ENCODE measurements at regions not wholly inside any gene's neighbourhood (a gene's known extent, or its start where the extent isn't known, plus 50 kb on each side); places are given as distances from the start of the nearest gene placed in this dataset.

DNA sequence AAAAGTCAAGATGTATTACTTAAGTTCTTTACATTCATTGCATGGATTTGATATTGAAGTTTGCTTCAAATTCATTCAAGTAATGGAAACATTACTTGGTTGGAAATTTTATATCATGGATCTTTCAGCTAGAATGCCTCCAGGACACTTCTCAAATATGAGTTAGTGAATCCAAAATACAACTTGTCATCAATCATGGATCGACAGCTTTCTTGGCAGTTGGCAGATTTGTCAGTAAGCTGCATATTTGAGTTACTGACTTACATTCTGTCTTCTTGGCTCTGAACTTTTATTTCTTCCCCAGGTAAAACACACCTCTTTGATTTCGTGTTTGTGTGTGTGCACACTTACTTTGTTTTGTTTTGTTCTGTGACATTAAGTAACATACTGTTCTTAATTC lies 1171.1 kb downstream of the TAF11L14 start:
- Mint-ChIP-seq H3K27me3 (ENCODE audit: unreplicated experiment) (no peaks in the 10 kb centered on the region), H3K36me3 (ENCODE audit: insufficient read depth, unreplicated experiment) (no peaks in the 10 kb centered on the region), H3K27ac (ENCODE audit: unreplicated experiment) (no peak overlapping the region), H3K4me3 (ENCODE audit: low read depth, unreplicated experiment) (no peak overlapping the region), H3K9me3 (ENCODE audit: low read depth, unreplicated experiment) (peaks cover 2% of the 10 kb centered on the region), H3K4me1 (ENCODE audit: low read depth, unreplicated experiment) (peaks cover 10% of the 10 kb centered on the region)
- BruUV-seq (replicated peaks) = no TSS peak
- TF ChIP-seq, protein P1, sequence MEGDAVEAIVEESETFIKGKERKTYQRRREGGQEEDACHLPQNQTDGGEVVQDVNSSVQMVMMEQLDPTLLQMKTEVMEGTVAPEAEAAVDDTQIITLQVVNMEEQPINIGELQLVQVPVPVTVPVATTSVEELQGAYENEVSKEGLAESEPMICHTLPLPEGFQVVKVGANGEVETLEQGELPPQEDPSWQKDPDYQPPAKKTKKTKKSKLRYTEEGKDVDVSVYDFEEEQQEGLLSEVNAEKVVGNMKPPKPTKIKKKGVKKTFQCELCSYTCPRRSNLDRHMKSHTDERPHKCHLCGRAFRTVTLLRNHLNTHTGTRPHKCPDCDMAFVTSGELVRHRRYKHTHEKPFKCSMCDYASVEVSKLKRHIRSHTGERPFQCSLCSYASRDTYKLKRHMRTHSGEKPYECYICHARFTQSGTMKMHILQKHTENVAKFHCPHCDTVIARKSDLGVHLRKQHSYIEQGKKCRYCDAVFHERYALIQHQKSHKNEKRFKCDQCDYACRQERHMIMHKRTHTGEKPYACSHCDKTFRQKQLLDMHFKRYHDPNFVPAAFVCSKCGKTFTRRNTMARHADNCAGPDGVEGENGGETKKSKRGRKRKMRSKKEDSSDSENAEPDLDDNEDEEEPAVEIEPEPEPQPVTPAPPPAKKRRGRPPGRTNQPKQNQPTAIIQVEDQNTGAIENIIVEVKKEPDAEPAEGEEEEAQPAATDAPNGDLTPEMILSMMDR (IDR thresholded peaks at IDR 0.05; ENCODE audit: unreplicated experiment) = no peak
- no peak for DNase-seq
- intact Hi-C loops (cut with micrococcal nuclease; ENCODE audit: unreplicated experiment) = no loop called here
- CTCF ChIA-PET = no interaction called here

DNA sequence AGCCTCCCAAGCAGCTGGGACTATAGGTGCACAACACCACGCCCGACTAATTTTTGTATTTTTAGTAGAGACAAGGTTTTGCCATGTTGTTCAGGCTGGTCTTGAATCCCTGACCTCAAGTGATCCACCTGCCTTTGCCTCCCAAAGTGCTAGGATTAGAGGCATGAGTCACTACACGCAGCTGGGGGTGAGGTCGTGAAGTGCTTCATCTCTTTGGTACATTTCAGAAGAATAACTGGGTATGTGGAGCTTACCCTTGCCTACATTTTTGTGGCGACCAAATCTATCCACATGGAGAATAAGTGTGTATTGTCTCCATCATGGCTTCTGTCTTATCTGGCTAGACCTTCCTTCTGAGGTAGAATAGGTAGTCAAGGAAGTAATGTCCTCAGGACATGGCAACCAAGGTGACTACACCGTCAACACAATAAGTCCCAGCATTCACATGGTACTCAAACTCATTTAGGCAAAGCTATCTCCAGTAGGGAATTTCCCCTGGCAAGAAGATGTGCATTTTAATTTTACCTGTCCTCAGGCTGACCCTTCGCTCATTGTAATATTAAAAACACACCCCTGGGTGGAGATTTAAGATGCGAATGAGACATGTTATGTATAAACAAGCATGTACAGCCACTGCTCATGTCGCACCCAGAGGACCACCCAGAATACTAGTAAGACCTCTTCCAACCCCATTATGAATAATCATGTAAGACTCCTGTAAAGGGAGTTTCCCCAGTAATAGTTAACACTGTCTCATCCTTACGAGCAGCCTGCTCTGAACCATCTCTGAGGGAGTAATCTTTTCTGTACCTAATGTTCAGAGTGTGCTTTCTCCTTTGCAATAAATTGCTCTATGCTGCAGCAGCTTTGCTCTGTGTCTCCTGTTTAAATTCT lies 1173.2 kb downstream of the TAF11L14 start:
- BruUV-seq (replicated peaks) = no TSS peak

DNA sequence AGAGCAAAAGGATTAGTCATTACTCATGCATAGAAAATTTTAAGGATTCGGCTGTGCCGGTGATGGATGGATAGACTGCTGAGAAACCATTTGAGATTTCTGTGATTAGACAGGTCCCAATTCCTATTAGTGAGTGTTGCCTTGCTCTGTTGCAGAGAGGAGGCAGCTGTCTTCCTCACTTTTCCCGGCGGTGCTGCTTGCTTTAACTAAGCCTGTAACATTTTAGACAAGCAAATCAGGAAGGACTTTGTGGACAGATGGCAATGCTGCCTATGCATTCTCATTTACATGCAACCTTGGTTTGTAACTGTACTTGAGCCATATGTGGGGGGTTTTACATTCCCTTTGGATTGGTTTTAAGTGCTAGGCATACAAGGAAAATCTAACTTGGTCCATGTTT lies 1176.3 kb downstream of the CDH18 start:
- no peaks in the 10 kb centered on the region for H3K27me3 Mint-ChIP-seq (ENCODE audit: unreplicated experiment)
- no peak for DNase-seq
- TF ChIP-seq, protein P1 (IDR thresholded peaks at IDR 0.05; ENCODE audit: unreplicated experiment) = no peak
- BruUV-seq (replicated peaks) = no TSS peak
- intact Hi-C loops (cut with micrococcal nuclease; ENCODE audit: unreplicated experiment) = no loop called here
- no peaks in the 10 kb centered on the region for H3K4me1 Mint-ChIP-seq (ENCODE audit: low read depth, unreplicated experiment)
- peaks cover 4% of the 10 kb centered on the region for H3K9me3 Mint-ChIP-seq (ENCODE audit: low read depth, unreplicated experiment)
- no peak overlapping the region for H3K4me3 Mint-ChIP-seq (ENCODE audit: low read depth, unreplicated experiment)
- H3K27ac Mint-ChIP-seq (ENCODE audit: unreplicated experiment) = no peak overlapping the region
- no peaks in the 10 kb centered on the region for H3K36me3 Mint-ChIP-seq (ENCODE audit: insufficient read depth, unreplicated experiment)
- CTCF ChIA-PET = no interaction called here

More for the DNA sequence above, 1173.2 kb downstream of the TAF11L14 start:
- CTCF ChIA-PET = no interaction called here
- TF ChIP-seq, protein P1 (IDR thresholded peaks at IDR 0.05; ENCODE audit: unreplicated experiment) = no peak
- Mint-ChIP-seq H3K9me3 (ENCODE audit: low read depth, unreplicated experiment) (no peaks in the 10 kb centered on the region), H3K27ac (ENCODE audit: unreplicated experiment) (no peak overlapping the region), H3K4me3 (ENCODE audit: low read depth, unreplicated experiment) (no peak overlapping the region), H3K36me3 (ENCODE audit: insufficient read depth, unreplicated experiment) (no peaks in the 10 kb centered on the region), H3K27me3 (ENCODE audit: unreplicated experiment) (no peaks in the 10 kb centered on the region), H3K4me1 (ENCODE audit: low read depth, unreplicated experiment) (no peaks in the 10 kb centered on the region)
- DNase-seq = no peak
- intact Hi-C loops (cut with micrococcal nuclease; ENCODE audit: unreplicated experiment) = no loop called here

DNA sequence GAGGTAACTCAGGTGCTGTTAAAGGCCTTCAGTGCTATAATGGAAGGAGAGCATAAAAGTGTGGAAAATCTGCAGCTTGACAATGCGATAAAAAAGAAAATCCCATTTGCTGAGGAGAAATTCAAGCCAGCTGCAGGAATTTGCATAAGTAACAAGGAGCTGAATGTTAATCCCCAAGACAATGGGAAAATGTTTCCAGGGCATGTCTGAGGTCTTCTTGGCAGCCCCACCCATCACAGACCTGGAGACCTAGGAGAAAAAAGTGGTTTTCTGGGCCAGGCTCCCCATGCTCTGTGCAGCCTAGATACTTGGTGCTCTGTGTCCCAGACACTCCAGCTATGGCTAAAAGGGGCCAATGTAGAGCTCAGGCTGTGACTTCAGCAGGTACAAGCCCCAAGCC lies 1159.6 kb downstream of the CDH18 start:
- intact Hi-C loops (cut with micrococcal nuclease; ENCODE audit: unreplicated experiment) = no loop called here
- H3K4me3 Mint-ChIP-seq (ENCODE audit: low read depth, unreplicated experiment) = no peak overlapping the region
- no peaks in the 10 kb centered on the region for H3K36me3 Mint-ChIP-seq (ENCODE audit: insufficient read depth, unreplicated experiment)
- no peak overlapping the region for H3K27ac Mint-ChIP-seq (ENCODE audit: unreplicated experiment)
- no peaks in the 10 kb centered on the region for H3K27me3 Mint-ChIP-seq (ENCODE audit: unreplicated experiment)
- no peaks in the 10 kb centered on the region for H3K4me1 Mint-ChIP-seq (ENCODE audit: low read depth, unreplicated experiment)
- CTCF ChIA-PET = no interaction called here
- no peak for DNase-seq
- BruUV-seq (replicated peaks) = no TSS peak
- peaks cover 3% of the 10 kb centered on the region for H3K9me3 Mint-ChIP-seq (ENCODE audit: low read depth, unreplicated experiment)
- TF ChIP-seq, protein P1 (IDR thresholded peaks at IDR 0.05; ENCODE audit: unreplicated experiment) = no peak
